GM12874 (cell line): ENCODE measurements at regions not wholly inside any gene's neighbourhood (a gene's known extent, or its start where the extent isn't known, plus 50 kb on each side); places are given as distances from the start of the nearest gene placed in this dataset.

Experiments
- TF ChIP-seq, protein P1 (sequence below): IDR thresholded peaks from 2 replicates; pipeline ENCODE4 v1.5.1; 2011; ENCODE audit warnings: low read depth, mild to moderate bottlenecking, control low read depth, low read length, moderate library complexity; ENCODE audit not compliant: insufficient read depth

- TF ChIP-seq, protein P1, sequence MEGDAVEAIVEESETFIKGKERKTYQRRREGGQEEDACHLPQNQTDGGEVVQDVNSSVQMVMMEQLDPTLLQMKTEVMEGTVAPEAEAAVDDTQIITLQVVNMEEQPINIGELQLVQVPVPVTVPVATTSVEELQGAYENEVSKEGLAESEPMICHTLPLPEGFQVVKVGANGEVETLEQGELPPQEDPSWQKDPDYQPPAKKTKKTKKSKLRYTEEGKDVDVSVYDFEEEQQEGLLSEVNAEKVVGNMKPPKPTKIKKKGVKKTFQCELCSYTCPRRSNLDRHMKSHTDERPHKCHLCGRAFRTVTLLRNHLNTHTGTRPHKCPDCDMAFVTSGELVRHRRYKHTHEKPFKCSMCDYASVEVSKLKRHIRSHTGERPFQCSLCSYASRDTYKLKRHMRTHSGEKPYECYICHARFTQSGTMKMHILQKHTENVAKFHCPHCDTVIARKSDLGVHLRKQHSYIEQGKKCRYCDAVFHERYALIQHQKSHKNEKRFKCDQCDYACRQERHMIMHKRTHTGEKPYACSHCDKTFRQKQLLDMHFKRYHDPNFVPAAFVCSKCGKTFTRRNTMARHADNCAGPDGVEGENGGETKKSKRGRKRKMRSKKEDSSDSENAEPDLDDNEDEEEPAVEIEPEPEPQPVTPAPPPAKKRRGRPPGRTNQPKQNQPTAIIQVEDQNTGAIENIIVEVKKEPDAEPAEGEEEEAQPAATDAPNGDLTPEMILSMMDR = no peak
These were observed 101.5 kb upstream of the PCED1B start for GRCh38 chr12:46977871-46978375.

DNA sequence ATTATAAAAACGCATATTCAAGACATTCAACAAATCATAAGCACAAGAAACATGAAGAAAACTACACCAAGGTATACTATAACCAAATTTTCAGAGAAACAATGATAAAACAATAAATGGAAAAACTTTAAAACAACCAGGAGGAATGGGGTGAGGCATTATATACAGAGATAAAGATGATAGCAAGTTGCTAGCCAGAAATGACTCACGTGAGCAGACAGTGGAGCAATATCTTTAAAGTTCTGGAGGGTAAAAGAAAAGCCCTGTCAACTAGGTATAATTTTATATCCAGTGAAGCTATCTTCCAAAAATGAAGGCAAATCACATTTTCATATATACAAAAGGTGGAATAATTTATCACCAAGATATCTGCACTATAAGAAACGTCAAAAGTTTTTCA is 97.8 kb upstream of the PCED1B start:
- TF ChIP-seq, protein P1 = no peak

- TF ChIP-seq, protein P1 = no peak
These were observed 96.6 kb upstream of the PCED1B start for GRCh38 chr12:46982629-46983392.

DNA sequence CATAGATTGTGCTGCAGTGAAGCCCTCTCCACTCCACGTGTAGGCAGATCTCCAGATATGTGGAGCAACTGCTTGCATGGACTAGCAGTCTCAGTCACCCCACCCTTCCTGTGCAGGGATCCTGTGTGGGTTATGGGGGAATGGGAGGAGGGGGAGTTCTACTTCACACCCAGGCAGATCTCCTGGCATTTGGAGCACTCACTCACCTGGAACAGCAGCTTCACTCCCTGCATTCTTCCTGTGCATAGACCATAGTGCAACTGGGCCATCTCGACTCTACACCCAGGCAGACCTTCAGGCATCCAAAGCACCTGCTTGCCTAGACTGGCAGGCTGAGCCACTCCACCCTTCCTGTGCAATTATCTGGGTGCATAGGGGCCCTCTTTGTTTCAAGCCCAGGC is 96.0 kb upstream of the PCED1B start:
- TF ChIP-seq, protein P1 = no peak

DNA sequence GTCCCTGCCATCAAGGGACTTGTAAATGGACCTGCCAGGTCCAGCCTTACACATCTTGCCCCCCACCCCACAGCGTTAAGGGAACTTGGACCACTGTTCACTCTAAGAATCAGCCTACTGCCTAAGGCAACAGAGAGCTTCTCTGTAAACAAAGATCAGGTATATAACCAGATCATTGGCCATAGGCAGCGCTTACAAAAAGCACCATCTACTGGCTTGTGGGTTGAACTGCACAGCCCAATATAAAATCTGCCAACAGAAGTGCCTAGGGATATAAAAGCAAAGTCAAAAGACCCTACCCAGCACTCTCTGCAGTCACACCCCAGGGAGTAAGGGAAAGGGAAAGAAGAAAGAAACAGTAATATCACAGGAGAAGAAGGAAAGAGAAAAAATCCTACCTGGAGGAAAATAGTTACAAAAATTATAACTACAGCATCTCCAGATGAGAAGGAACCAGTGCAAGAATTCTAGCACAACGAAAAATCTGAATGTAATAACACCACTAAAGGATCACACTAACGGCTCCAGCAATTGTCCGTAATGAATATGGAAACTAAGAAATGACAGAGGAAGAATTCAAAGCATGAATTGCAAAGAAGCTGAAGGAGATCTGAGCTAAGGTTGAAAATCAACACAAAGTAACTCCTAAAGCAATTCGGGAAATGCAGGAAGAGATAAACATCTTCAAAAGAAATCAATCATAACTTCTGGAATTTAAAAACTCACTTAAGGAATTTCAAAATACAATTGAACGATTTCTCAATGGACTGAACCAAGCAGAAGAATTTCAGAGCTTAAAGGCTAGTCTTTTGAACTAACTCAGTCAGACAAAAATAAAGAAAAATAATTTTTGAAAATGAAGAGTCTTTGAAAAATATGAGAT is 95.2 kb upstream of the PCED1B start:
- TF ChIP-seq, protein P1 = peak; percentile 77

- TF ChIP-seq, protein P1 = no peak
These were observed 93.6 kb upstream of the PCED1B start for GRCh38 chr12:46985816-46986215.

DNA sequence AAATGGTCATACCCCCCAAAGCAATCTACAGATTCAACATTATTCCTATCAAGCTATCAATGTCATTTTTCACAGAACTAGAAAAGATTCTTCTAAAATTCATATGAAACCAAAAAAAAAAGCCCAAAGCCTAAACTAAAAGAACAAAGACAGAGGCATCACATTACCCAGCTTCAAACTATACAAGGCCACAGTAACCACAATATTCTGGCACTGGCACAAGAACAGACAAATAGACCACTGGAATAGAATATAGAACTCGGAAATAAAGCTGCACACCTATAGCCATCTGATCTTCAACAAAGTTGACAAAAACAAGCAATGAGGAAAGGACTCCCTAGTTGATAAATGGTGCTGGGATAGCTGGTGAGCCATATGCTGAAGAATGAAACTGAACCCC is 89.2 kb upstream of the PCED1B start:
- TF ChIP-seq, protein P1 = no peak
